ENCODE measurements at regions not wholly inside any gene's neighbourhood (a gene's known extent, or its start where the extent isn't known, plus 50 kb on each side); places are given as distances from the start of the nearest gene placed in this dataset.
A peak's percentile ranks its signal among the peaks of the same experiment; 100 is the strongest.

DNA sequence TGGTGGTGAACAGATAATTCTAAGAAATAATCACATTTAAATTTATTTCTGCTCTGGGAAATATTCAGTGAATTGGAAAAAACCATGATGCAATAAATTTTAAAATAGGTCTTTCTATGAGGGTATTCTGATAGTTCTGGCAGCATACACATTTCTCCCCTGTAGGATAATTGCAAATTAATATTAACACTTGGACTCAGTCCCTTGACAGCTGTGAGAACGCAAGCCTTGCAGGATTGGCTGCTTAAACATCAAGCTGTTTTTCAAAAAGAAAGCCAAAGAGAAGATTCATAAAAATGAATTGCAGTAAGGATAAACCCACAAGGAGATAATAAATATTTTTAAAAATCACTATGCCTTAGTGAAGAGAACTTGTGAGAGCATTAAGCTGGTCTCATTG, 180.0 kb downstream of the MTRR start:
- no peak for DNase-seq

DNA sequence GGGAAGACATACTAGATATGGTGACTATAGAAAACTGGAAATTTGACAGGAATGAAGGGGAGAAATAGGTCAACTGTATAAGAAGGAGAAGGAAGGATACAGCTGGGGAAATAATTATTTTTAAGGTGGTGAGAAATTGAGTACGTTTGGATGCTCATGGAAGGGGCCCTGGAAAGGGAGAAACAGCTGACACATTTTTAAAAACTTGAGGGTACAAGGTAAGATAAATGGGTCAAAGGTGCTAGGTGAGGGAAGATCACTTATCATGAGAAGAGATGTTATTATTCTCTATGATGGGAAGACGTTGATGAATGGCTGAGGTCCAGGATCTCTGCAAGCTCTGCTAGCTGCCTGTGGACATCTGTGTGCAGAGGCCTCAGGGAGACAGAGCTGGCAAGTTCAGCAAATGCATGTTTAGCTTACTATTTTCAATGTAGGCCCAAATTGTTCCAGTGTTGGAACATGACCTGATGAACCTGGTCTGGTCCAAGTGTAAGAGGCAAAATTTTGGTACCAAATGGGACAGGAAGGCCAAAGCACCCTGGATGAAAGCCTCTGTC, 181.7 kb downstream of the MTRR start:
- no peak for DNase-seq

DNA sequence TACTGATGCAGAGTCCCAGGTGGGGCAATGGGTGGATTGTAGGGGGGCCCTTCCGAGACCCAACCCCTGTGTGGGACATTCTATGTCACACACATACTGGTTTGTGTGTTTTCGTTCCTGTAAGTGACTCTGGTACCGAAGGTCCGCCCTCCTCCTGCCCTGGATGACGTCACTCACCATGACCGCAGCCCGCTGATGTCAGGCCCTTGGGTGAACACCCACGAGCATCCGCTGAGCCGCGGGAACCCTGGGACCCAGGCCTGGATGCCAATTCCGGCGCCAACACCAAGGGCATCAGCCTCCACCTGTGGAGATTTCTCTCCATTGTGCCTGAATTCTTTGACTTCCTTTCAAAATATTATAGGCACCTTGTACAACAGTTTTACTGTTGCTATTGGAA, 184.3 kb downstream of the MTRR start:
- DNase-seq: no peak

DNA sequence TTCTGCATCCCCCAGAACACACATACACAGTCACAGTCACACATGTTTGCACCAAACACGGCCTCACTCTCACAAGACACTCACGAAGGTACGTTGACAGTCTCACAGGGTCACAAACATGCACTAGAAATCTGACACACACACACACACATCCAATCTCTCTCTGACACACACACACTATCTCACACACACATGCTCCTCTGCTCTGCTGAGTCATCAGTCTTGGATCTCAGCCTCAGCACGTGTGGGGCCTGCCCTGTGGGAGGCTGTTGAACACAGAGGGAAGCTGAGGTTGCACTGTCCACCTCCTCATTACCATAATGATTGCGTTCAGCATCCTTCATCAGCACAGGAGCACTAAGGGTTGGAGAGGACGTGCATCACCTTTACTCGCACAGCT, 188.8 kb downstream of the MTRR start:
- peak in 1 of 51 donors; percentile 7 for DNase-seq

DNA sequence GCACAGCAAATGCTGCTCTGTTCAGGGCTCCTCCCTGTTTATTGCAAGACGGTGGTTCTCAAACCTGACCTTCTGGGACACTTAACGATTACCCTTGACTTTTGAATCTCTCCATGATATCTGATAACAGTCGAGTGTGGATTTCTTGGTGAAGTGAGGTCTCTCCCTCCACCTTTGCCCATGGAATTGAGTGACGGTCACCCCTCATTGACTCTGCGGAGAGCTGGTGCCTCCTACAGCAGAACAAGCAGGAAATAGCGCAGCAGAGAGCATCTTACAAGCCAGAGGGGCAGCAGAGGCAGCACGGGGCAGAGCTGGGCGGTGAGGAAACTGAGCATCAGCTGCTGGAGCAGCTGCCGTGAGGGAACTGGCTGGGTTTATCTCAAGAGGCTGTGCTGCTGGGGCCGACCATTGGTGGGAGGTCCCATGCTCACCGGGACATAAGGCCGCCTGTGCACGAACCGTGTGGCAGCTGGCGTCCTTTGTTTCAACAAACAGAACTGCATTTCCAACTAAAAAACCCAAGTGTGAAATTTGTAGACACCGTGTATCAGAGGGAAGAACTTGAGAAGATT, 189.8 kb downstream of the MTRR start:
- DNase-seq: no peak

DNA sequence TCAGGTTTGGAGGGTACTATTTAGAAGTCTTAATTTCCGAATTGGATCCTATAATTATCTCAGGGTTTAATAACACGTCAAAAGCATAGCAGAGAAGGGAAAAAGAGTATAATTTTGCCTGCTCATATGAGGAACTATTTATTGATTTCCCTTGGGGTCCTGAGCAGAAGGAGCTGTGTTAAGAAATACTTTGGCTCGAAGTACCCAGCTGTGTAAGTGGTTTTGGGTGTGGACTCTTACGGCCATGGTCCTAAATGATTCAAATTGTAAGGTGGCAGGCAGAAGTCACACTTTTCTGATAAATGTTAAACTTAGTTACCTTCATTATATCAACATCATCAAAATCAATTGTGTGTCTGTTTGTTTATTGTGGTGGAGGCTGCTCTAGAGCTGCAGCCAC, 190.4 kb downstream of the MTRR start:
- no peak for DNase-seq

DNA sequence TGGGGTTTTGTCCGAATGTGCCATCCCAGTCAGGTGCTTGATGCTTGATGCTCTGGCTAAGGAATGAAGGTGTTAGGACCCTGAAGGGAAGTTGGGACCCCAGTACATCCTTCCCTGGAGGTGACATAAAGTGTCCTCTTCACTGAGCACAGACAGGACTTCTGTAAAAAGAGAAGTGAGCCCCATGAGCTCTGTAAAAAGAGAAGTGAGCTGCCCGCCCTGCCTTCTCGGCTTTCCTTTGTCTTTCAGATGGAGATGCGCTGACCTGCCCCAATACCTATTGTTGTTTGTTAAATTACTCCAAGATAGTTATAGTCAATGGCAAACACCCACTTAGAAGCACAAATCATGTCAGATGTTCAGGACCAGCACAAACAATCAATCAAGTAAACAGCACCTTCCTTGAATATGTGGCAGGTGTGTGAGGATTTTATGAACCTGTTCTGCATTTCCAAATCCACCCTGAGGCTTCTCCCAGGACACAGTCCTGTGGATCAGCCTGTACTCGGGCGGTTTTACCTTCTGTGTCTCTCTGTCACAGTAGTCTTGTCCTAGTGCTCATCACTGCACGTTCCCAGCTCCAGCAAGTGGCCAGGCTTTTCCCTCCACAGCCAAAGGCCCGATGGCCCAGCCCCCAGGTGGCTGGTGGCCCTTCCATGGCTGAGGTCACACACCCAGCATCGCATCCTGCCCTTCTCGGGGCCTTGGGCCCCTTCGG, 191.4 kb downstream of the MTRR start:
- no peak for DNase-seq

DNA sequence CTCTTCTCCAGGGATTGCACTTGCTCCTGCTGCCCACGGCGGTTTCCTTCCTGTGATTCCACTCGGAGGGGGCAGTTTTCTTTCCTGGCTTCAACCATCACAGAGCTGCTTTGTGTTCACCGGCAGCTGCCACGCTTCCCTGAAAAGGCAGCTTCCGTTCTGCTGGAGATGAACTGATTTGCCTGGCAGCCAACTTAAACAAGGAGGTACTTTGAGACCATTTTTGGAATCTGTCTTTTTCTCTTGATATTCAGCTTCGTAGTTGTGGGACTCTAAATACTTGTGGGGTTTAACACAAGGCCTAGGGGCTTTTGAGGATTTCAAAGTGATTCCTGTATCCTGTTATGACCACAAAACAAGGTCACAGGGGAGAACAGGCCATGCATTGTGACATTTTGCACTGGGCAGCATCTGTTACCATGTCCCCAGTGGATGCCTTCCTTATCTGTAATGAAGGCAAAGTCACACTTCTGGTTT, 192.0 kb downstream of the MTRR start:
- peak in 21 of 51 donors; percentile 5 to 53 (median 17) for DNase-seq

DNA sequence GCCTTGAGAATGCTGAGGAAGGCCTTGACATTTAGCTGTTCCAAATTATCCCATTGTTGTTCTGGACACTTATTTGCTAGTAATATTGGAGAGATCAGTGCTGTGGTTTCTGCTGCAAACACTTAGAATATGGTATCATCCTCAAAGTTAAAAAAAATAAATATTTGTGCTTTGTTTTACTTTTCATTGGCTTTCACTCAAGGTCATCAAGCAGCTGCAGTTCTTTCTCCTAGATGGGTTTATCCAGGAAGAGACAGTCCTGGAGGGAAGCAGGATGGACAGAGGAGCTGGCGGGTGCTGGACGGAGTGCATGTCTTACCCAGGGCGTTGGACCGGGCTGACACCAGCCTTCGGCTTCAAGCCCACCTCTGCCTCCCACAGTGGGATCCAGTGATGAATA, 193.6 kb downstream of the MTRR start:
- DNase-seq: no peak

DNA sequence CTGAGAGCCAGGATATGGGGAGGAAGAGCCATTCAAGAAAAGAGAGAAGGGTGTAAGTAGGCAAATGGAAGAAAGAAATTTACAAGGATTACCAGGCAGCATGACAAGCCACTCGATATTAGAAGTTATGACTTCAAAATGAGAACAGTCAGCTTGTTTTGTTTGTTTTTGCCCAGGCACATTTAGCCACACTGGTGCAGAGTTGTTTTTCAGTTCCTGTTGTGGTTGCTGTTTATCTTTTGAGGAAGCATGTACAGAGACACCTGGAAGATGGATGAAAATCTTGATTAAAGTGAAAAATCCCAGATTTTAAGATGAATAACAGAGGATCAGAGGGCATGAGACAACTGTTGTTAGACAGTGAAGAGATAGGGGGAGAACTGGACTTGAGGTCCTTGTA, 199.1 kb downstream of the MTRR start:
- DNase-seq: no peak

DNA sequence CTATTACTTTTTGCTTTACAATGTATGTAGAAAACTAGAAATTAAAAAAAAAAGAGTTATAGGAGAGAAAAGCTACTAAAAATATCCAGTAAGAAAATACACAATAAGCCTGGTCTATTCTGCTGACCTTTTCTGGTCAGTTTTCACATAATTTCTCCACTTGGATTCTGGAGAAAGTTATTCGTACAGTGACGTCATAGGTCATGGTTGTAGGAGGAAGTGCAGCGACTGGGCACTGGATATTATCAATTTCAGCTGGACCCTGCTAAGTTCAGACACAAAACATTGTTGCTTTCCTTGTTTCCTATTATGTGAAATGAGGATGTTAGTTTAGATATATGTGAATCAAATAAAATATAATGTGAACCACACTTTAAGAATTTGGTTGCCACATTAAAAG, 201.2 kb downstream of the MTRR start:
- DNase-seq: no peak

DNA sequence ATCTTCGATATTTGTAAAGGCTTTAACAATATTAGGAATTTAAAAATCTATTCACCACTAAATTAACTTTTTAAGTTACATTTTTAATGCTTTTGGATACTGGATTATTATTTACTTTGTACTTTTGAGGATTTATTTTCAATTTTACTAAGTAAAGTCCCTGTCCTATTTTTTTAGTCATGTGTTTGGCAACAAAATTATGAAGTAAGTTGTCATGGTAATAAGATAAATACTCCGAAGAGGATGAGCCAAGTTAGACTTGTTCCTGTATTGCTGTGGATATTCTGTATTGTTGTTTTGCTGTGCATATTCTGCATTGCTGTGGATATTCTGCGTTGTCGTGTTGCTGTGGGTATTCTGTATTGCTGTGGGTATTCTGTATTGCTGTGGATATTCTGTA, 210.1 kb downstream of the MTRR start:
- no peak for DNase-seq

DNA sequence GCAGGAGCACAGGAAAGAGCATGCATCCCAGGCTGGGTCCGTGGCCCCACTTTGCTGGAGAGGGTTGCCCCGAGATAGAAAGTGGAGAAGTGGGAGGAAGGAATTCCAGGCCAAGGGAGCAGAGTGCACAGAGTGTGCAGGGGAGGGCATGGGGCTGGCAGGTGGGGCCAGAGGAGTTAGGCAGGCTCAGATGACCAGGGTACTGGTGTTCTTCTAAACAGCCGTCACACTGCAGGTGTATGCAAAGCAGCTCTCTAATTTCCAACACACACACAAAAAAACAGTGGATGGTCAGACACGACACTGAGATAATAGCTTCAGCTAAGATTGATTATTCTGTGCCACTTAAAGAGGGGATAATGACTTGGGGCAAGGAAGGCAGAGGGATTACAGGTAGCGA, 212.2 kb downstream of the MTRR start:
- DNase-seq: no peak

DNA sequence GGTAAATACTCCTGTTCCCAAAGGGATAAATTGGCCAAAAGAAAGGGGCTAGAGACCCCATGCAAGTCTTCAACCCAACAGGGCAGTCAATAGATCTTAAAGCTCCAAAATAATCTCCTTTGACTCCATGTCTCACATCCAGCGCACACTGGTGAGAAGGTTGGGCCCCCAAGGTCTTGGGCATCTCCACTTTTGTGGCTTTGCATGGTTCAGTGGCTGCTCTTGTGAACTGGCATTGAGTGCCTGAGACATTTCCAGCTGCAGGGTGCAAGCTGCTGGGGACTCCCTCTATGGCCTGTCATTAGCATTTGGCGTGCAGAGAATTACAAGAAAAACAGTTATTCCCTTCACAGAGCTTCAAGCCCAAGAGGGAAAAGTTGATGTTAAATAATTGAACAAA, 224.7 kb downstream of the MTRR start:
- DNase-seq: no peak

DNA sequence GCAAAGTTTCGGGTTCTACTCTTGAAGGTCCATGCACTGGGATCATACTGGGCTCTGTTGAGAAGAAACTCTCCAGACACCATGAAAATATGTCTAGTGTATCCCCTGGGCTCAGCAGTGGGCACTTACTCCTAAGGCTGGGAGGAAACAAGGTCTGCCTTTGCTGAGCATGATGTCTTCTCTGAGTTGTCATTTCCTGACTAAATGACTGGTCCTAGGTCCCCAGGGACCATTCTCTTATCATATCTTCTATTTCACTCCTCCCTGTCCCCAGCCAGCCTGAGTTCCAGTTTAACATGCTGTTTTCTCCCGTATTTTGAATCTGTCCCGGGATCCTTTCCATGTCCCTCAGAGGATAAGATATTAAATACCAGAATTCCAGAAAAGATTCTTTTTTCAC, 225.4 kb downstream of the MTRR start:
- no peak for DNase-seq

DNA sequence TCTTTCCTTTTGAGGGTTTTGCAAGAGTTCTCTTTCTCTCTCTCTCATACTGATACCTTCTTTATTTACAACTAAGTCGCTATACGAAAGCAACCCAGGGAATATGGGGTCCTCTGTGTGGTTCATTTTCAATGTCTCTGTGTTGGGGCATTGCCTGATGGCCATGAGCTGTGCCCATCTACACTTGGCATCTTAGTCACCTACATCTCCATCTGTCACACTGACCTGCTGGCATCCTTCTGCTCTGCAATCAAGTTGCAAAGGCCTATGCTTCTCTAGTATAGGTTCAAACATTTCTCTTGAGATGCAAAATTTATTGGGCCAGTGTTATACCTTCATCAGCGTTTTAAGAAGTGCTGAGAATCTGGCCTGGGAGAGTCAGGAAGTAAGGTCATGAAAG, 228.2 kb downstream of the MTRR start:
- DNase-seq: no peak

DNA sequence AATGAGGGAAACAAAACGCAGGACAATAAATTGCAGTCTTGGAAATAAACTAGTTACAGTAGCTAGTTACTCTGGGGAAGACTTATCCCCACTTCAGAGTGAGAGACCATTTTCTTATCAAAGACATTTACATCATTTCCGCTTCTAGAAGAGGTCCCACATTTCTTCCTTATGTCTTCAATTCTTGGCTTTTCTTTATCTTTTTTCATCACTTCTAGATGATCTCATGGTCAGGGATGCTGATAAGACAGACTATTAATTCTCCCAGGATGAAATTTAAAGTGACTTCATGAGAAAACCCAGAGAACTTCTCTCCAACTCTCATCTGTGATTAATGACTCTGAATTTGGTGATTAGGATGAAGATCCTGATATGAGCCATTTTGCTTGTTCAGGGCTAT, 229.1 kb downstream of the MTRR start:
- DNase-seq: no peak

DNA sequence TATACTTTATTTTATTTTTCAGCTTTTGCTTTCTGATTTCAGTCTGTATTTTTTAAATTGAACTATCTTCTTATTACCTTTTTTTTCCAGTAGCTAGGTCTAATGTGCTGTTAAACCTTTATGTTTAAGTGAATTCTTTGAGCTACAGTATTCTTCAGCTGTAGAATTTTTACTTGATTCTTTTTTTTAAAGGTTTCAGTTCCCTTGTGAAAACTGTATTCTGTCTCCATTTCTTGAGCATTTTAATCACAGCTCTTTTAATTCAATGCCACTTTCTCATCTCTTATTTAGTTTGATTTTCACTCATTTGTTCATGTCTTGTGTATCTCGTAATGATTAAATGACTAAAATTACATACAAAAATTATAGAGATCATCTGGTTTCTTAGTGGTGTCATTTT, 233.8 kb downstream of the MTRR start:
- DNase-seq: no peak

DNA sequence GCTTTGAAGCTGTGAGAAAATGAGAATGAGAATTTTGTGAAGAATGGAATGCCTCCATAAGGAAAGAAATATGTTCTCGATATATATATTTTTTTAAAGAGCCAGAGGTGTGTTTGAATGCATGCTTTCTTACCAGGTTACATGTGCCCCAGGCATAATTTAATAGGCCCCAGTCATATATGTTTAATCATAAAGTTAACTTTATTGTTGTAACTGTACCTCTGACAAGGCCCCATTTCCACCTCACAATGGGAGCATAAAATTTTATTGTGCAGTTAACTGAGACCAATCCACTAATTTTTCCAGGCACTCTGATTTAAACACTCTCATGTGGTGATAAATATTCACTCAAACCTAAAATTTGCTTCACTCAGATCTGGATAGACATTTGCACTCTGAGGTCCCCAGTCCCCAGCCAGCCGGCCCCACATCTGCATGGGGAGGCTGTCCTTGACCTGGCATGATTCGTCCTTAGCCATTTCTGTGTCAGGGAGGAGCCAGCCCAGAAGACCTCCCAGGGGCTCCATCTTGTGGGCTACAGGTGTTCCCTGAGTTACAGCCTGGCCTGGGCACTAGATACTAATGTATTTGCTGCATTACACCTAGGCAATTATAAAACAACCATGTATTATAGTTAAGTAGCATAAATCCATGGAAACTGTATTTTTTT, 245.8 kb downstream of the MTRR start:
- DNase-seq: no peak

DNA sequence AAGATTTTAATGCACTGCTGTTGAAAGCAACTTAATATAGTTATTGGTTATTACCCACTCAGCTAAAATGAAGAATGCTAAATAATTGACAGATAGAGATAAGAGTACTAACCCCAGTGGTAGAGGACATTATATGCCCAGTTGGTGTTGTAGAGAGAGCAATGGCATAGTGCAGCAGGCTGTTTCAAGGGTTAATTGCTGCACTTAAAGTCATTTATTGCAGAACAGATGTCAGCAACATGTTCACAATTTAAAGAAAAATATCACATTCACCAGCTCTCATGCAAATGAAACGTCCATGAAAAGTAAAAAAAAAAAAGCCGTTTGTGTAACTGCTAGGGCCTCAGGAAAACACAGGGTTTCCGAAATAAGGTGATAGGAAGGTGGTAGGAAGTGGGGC, 254.6 kb downstream of the MTRR start:
- no peak for DNase-seq

DNA sequence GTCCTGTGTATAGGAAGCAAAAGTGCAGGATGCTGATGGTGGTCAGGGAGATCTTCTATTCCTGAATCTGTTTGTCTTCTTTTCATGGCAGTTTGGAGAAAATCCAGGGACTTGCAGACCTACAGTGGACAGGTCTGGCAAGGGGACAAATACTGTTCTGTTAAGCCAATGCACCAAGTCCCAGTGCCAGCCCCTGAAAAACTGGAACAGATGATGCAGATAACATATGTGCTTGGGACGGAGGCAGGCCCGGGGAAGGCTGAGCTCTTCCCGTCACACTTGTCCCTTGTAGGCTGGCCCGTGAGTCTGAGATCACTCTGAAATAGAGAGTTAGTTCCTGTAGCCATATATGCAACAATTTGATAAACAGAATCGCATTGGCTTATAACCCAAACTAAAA, 265.7 kb downstream of the MTRR start:
- DNase-seq: no peak

DNA sequence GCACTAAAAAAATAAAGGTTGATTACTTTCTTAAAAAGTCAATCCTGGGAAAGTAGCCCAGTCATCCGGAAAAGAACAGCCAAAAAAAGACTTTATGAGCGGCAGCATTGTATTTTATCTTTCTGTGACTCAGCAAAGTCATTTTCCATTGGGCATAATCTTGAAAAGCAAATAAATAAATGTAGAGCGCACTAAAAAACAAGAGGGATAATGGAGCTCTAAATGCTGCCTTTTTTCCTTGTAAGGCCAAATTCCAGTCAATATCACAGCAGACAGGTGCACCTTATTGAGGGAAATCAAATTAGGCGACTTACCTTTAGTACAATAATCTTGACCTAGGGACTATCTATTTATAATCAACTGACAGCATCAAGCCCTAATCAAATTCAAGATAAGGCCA, 266.8 kb downstream of the MTRR start:
- no peak for DNase-seq

DNA sequence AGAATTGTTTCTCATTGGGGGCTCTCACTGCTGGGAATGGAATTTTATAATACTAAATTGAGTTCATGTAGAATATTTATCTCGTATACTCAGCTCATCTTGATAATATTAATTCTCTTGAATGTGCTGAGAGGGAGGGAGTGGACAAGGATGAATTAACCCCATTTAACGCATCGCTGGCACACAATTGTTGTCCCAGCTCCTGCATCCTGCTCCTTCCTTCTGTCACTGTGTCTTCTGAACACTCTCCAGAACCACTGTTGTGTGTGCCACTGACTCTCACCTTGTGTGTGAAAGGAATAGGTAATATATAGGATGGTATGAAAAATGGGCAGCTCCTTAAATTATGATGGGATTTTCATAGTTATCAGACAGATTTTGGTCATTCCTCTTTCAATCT, 267.3 kb downstream of the MTRR start:
- DNase-seq: no peak
